Loucy (cell line): ENCODE measurements at regions not wholly inside any gene's neighbourhood (a gene's known extent, or its start where the extent isn't known, plus 50 kb on each side); places are given as distances from the start of the nearest gene placed in this dataset.
"Not testable (repeated sequence)": the region's sequence is repeated elsewhere in the genome, so short reads cannot be mapped to it uniquely, and the experiment has no call there.

ENCODE experiments used
- H2AFZ ChIP-seq: fragments of 200-600 bp; sonication (generic); 2 replicates; pipeline ENCODE4 v1.6.0; 2016; ENCODE audit warnings: antibody characterized with exemption, mild to moderate bottlenecking, low read length, moderate library complexity
- H3F3A ChIP-seq: fragments of 200-600 bp; 2 replicates; pipeline ENCODE4 v1.6.0; 2016; ENCODE audit warnings: antibody characterized with exemption, low read depth, mild to moderate bottlenecking
- H3K27me3 ChIP-seq: fragments of 200-600 bp; sonication (generic); 2 replicates; pipeline ENCODE4 v1.6.1; 2014; ENCODE audit warnings: low read length, mild to moderate bottlenecking; ENCODE audit not compliant: insufficient read depth, poor library complexity, severe bottlenecking
- H3K36me3 ChIP-seq: fragments of 200-600 bp; sonication (generic); 2 replicates; pipeline ENCODE4 v1.6.1; 2016; ENCODE audit warnings: low read length; ENCODE audit not compliant: insufficient read depth
- H3K4me1 ChIP-seq: fragments of 200-600 bp; sonication (generic); 2 replicates; pipeline ENCODE4 v1.5.1; 2014; ENCODE audit warnings: low read length, mild to moderate bottlenecking; ENCODE audit not compliant: insufficient read depth, poor library complexity, severe bottlenecking
- H3K4me2 ChIP-seq: fragments of 200-600 bp; sonication (generic); 2 replicates; pipeline ENCODE4 v1.6.0; 2014; ENCODE audit warnings: antibody characterized with exemption, low read length, low read depth, mild to moderate bottlenecking; ENCODE audit not compliant: poor library complexity, severe bottlenecking
- H3K4me3 ChIP-seq: fragments of 200-600 bp; sonication (generic); 2 replicates; pipeline ENCODE4 v1.5.1; 2014; ENCODE audit warnings: low read length, mild to moderate bottlenecking, mixed read lengths; ENCODE audit not compliant: poor library complexity, severe bottlenecking
- H3K79me2 ChIP-seq: fragments of 200-600 bp; sonication (generic); 2 replicates; pipeline ENCODE4 v1.6.1; 2014; ENCODE audit warnings: low read length; ENCODE audit not compliant: insufficient read depth
- H3K9ac ChIP-seq: fragments of 200-600 bp; sonication (generic); 2 replicates; pipeline ENCODE4 v1.6.0; 2014; ENCODE audit warnings: mild to moderate bottlenecking, low read depth, low read length, moderate library complexity; ENCODE audit not compliant: poor library complexity, severe bottlenecking
- H3K9me2 ChIP-seq: fragments of 200-600 bp; sonication (generic); replicated peaks from 2 replicates; pipeline ENCODE4 v1.6.1; 2016; ENCODE audit warnings: low read depth, low read length, mixed read lengths
- H3K9me3 ChIP-seq: fragments of 200-600 bp; sonication (generic); 2 replicates; pipeline ENCODE4 v1.6.1; 2014; ENCODE audit warnings: mild to moderate bottlenecking, antibody characterized with exemption, low read length, low read depth; ENCODE audit not compliant: insufficient read depth
- H4K20me1 ChIP-seq: fragments of 200-600 bp; sonication (generic); 2 replicates; pipeline ENCODE4 v1.6.0; 2014; ENCODE audit warnings: antibody characterized with exemption, low read length, mild to moderate bottlenecking; ENCODE audit not compliant: insufficient read depth, poor library complexity, severe bottlenecking
- CTCF ChIP-seq: fragments of 200-600 bp; sonication (generic); conservative IDR thresholded peaks from 2 replicates; pipeline ENCODE4 v1.5.1; 2014; ENCODE audit warnings: mild to moderate bottlenecking, antibody characterized with exemption, low read length
- EZH2phosphoT487 ChIP-seq: fragments of 200-600 bp; IDR thresholded peaks from 2 replicates; pipeline ENCODE4 v1.6.1; 2018; ENCODE audit warnings: antibody characterized with exemption, mild to moderate bottlenecking, moderate library complexity, borderline replicate concordance

GRCh38 chr14:25298238-25298637 lies 248.3 kb upstream of the STXBP6 start:
- Histone ChIP-seq H3K9me3 (no peaks in the 10 kb centered on the region), H3K36me3 (no peaks in the 10 kb centered on the region)

GRCh38 chr14:25290154-25290553 lies 240.2 kb upstream of the STXBP6 start:
- H3K4me1 ChIP-seq, H3K4me3 ChIP-seq, H3K4me2 ChIP-seq, H2AFZ ChIP-seq, H3K9ac ChIP-seq, H3K9me2 ChIP-seq, H3K36me3 ChIP-seq, H3K79me2 ChIP-seq, H4K20me1 ChIP-seq, H3K9me3 ChIP-seq, H3K27me3 ChIP-seq, H3F3A ChIP-seq: not testable (repeated sequence)

More at GRCh38 chr14:25298238-25298637, 248.3 kb upstream of the STXBP6 start:
- H3K4me2 ChIP-seq, result no peak overlapping the region
- TF ChIP-seq CTCF (no peak), EZH2phosphoT487 (no peak)
- no peaks in the 10 kb centered on the region for H3K4me1 ChIP-seq
- H2AFZ ChIP-seq, result no peak overlapping the region
- no peak overlapping the region for H3K4me3 ChIP-seq
- no peaks in the 10 kb centered on the region for H3K27me3 ChIP-seq
- no peaks in the 10 kb centered on the region for H4K20me1 ChIP-seq
- H3K79me2 ChIP-seq, result no peaks in the 10 kb centered on the region
- no peaks in the 10 kb centered on the region for H3F3A ChIP-seq
- no peak overlapping the region for H3K9ac ChIP-seq
- H3K9me2 ChIP-seq, result no peaks in the 10 kb centered on the region

- Histone ChIP-seq H3K4me3 (no peak overlapping the region), H3K4me1 (no peaks in the 10 kb centered on the region), H3K9me3 (no peaks in the 10 kb centered on the region), H3K9ac (no peak overlapping the region), H3K79me2 (no peaks in the 10 kb centered on the region), H3F3A (no peaks in the 10 kb centered on the region), H3K9me2 (no peaks in the 10 kb centered on the region), H3K36me3 (no peaks in the 10 kb centered on the region), H4K20me1 (no peaks in the 10 kb centered on the region), H3K27me3 (no peaks in the 10 kb centered on the region), H2AFZ (no peak overlapping the region), H3K4me2 (no peak overlapping the region)
- TF ChIP-seq CTCF (no peak), EZH2phosphoT487 (no peak)
Observed at GRCh38 chr14:25274529-25274928, 224.6 kb upstream of the STXBP6 start.

- TF ChIP-seq CTCF (no peak), EZH2phosphoT487 (no peak)
- H3K36me3 ChIP-seq, result no peaks in the 10 kb centered on the region
- no peaks in the 10 kb centered on the region for H3K27me3 ChIP-seq
- peaks cover 8% of the 10 kb centered on the region for H3K4me1 ChIP-seq
- H3K9me3 ChIP-seq, result no peaks in the 10 kb centered on the region
- H3K79me2 ChIP-seq, result no peaks in the 10 kb centered on the region
- H3F3A ChIP-seq, result no peaks in the 10 kb centered on the region
- no peak overlapping the region for H3K9ac ChIP-seq
- no peak overlapping the region for H2AFZ ChIP-seq
- H3K4me2 ChIP-seq, result no peak overlapping the region
- H3K4me3 ChIP-seq, result no peak overlapping the region
- no peaks in the 10 kb centered on the region for H4K20me1 ChIP-seq
- H3K9me2 ChIP-seq, result no peaks in the 10 kb centered on the region
Observed at GRCh38 chr14:25267186-25267585, 217.2 kb upstream of the STXBP6 start.
